ENCODE measurements at regions not wholly inside any gene's neighbourhood (a gene's known extent, or its start where the extent isn't known, plus 50 kb on each side); places are given as distances from the start of the nearest gene placed in this dataset.

DNA sequence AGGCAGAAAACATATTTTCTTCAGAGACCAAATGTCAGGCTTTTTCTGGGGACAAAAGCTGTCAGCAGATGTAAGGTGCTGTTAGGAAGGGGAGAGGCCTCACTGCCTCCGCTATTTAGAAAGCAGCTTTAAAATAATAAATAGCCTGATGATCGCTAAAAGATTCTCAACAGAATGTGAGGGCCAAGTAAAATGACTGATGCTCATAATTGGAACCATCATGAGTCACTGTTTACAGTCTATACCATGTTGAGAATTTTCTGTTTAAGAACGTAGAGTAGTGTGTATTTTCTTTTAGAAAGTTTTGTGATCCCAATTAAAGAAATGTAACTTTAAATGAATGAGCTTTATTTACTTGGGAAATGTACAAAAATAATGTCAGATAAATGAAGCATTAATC is 220.0 kb downstream of the CLIC5 start:
- DNase-seq (ENCODE audit: insufficient read length, low spot score) (no peak), FAIRE-seq (no peak)
- no peak for TF ChIP-seq TAF1 (IDR thresholded peaks at IDR 0.05; ENCODE audit: low read depth, low read length)
- TF ChIP-seq POLR2A (IDR thresholded peaks at IDR 0.05; ENCODE audit: low read depth, low read length), result no peak
- TF ChIP-seq SPI1 (IDR thresholded peaks at IDR 0.05; ENCODE audit: low read depth, low read length), result no peak
- TF ChIP-seq POLR2AphosphoS5 (IDR thresholded peaks at IDR 0.05; ENCODE audit: low read depth, low read length), result no peak
- TF ChIP-seq PAX5 (IDR thresholded peaks at IDR 0.05; ENCODE audit: insufficient read depth, low read length, severe bottlenecking), result no peak
- no peak for TF ChIP-seq POU2F2 (IDR thresholded peaks at IDR 0.05; ENCODE audit: low read depth, low read length)

GRCh38 chr6:45794465-45794864 is 221.2 kb downstream of the CLIC5 start:
- FAIRE-seq, result no peak
- no peak for DNase-seq (ENCODE audit: insufficient read length, low spot score)
- TF ChIP-seq TAF1 (IDR thresholded peaks at IDR 0.05; ENCODE audit: low read depth, low read length) (no peak), PAX5 (IDR thresholded peaks at IDR 0.05; ENCODE audit: insufficient read depth, low read length, severe bottlenecking) (no peak), POLR2AphosphoS5 (IDR thresholded peaks at IDR 0.05; ENCODE audit: low read depth, low read length) (no peak), POLR2A (IDR thresholded peaks at IDR 0.05; ENCODE audit: low read depth, low read length) (no peak)

- FAIRE-seq (no peak), DNase-seq (ENCODE audit: insufficient read length, low spot score) (no peak)
- TF ChIP-seq TAF1 (IDR thresholded peaks at IDR 0.05; ENCODE audit: low read depth, low read length) (no peak), POLR2AphosphoS5 (IDR thresholded peaks at IDR 0.05; ENCODE audit: low read depth, low read length) (no peak), SPI1 (IDR thresholded peaks at IDR 0.05; ENCODE audit: low read depth, low read length) (no peak), POU2F2 (IDR thresholded peaks at IDR 0.05; ENCODE audit: low read depth, low read length) (no peak), PAX5 (IDR thresholded peaks at IDR 0.05; ENCODE audit: insufficient read depth, low read length, severe bottlenecking) (no peak), POLR2A (IDR thresholded peaks at IDR 0.05; ENCODE audit: low read depth, low read length) (no peak)
Observed at GRCh38 chr6:45791211-45792168, 224.2 kb downstream of the CLIC5 start.

DNA sequence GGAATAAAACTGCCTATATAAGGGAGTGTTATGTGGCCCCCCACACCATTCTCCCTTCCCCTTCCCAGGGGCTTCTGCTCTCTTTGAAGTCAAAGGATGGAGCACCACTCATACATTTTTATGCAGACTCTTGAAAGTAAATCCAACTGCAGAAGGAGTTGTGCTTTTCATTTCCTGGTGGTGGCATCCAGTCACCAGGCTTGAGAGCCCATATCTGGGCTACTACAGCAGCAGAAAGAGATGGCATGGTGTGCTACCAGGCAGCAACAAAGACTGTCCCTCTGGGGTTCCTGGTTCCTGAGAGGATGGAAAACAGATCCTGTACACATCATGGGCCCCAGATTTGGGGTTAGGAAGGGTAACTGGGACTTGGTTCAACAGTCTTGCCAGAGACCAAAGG is 226.4 kb downstream of the CLIC5 start:
- TF ChIP-seq POLR2AphosphoS5 (IDR thresholded peaks at IDR 0.05; ENCODE audit: low read depth, low read length), result no peak
- TF ChIP-seq POLR2A (IDR thresholded peaks at IDR 0.05; ENCODE audit: low read depth, low read length), result no peak
- TF ChIP-seq PAX5 (IDR thresholded peaks at IDR 0.05; ENCODE audit: insufficient read depth, low read length, severe bottlenecking), result no peak
- TF ChIP-seq POU2F2 (IDR thresholded peaks at IDR 0.05; ENCODE audit: low read depth, low read length), result no peak
- no peak for TF ChIP-seq TAF1 (IDR thresholded peaks at IDR 0.05; ENCODE audit: low read depth, low read length)
- FAIRE-seq (no peak), DNase-seq (ENCODE audit: insufficient read length, low spot score) (no peak)

- FAIRE-seq (no peak), DNase-seq (ENCODE audit: insufficient read length, low spot score) (no peak)
- TF ChIP-seq POLR2AphosphoS5 (IDR thresholded peaks at IDR 0.05; ENCODE audit: low read depth, low read length) (no peak), TAF1 (IDR thresholded peaks at IDR 0.05; ENCODE audit: low read depth, low read length) (no peak)
Observed at GRCh38 chr6:45787384-45787783, 228.3 kb downstream of the CLIC5 start.

DNA sequence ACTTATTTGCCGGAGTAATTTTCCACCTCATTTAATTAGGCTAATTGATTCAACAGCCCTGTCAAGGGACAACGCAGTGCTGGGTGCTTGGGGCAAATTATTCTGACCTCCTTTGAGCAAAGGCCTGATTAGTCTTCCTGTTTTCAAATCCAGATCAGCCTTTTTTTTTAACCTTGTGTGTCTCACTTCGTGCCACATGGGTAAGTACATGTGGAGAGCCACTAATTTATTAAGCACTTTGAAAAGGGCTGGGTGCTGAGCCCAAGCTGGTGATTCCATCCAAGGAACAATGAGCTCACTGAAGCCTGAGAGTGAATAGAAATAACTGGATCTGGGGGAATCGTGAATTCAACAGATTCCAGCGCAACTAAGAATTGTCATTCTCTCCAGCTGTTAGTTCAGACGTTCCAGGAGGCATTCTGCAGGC is 229.3 kb downstream of the CLIC5 start:
- TF ChIP-seq POLR2A (IDR thresholded peaks at IDR 0.05; ENCODE audit: low read depth, low read length) (no peak), PAX5 (IDR thresholded peaks at IDR 0.05; ENCODE audit: insufficient read depth, low read length, severe bottlenecking) (no peak), SPI1 (IDR thresholded peaks at IDR 0.05; ENCODE audit: low read depth, low read length) (no peak), TAF1 (IDR thresholded peaks at IDR 0.05; ENCODE audit: low read depth, low read length) (no peak), POLR2AphosphoS5 (IDR thresholded peaks at IDR 0.05; ENCODE audit: low read depth, low read length) (no peak), POU2F2 (IDR thresholded peaks at IDR 0.05; ENCODE audit: low read depth, low read length) (no peak)
- FAIRE-seq, result no peak
- no peak for DNase-seq (ENCODE audit: insufficient read length, low spot score)

- DNase-seq (ENCODE audit: insufficient read length, low spot score) (no peak), FAIRE-seq (no peak)
- TF ChIP-seq POLR2AphosphoS5 (IDR thresholded peaks at IDR 0.05; ENCODE audit: low read depth, low read length) (no peak), POLR2A (IDR thresholded peaks at IDR 0.05; ENCODE audit: low read depth, low read length) (no peak), POU2F2 (IDR thresholded peaks at IDR 0.05; ENCODE audit: low read depth, low read length) (no peak), PAX5 (IDR thresholded peaks at IDR 0.05; ENCODE audit: insufficient read depth, low read length, severe bottlenecking) (no peak), SPI1 (IDR thresholded peaks at IDR 0.05; ENCODE audit: low read depth, low read length) (no peak), TAF1 (IDR thresholded peaks at IDR 0.05; ENCODE audit: low read depth, low read length) (no peak)
Observed at GRCh38 chr6:45784250-45784649, 231.4 kb downstream of the CLIC5 start.

GRCh38 chr6:45783716-45784115 is 231.9 kb downstream of the CLIC5 start:
- FAIRE-seq, result no peak
- no peak for TF ChIP-seq PAX5 (IDR thresholded peaks at IDR 0.05; ENCODE audit: insufficient read depth, low read length, severe bottlenecking)
- TF ChIP-seq TAF1 (IDR thresholded peaks at IDR 0.05; ENCODE audit: low read depth, low read length), result no peak
- no peak for TF ChIP-seq POLR2A (IDR thresholded peaks at IDR 0.05; ENCODE audit: low read depth, low read length)
- TF ChIP-seq POU2F2 (IDR thresholded peaks at IDR 0.05; ENCODE audit: low read depth, low read length), result no peak
- TF ChIP-seq POLR2AphosphoS5 (IDR thresholded peaks at IDR 0.05; ENCODE audit: low read depth, low read length), result no peak
- TF ChIP-seq SPI1 (IDR thresholded peaks at IDR 0.05; ENCODE audit: low read depth, low read length), result no peak
- no peak for DNase-seq (ENCODE audit: insufficient read length, low spot score)

- FAIRE-seq, result no peak
Observed at GRCh38 chr6:45781890-45782289, 233.8 kb downstream of the CLIC5 start.

GRCh38 chr6:45780523-45780922 is 235.1 kb downstream of the CLIC5 start:
- no peak for DNase-seq (ENCODE audit: insufficient read length, low spot score)
- FAIRE-seq, result no peak
- no peak for TF ChIP-seq SPI1 (IDR thresholded peaks at IDR 0.05; ENCODE audit: low read depth, low read length)
- TF ChIP-seq TAF1 (IDR thresholded peaks at IDR 0.05; ENCODE audit: low read depth, low read length), result no peak
- no peak for TF ChIP-seq POU2F2 (IDR thresholded peaks at IDR 0.05; ENCODE audit: low read depth, low read length)
- no peak for TF ChIP-seq PAX5 (IDR thresholded peaks at IDR 0.05; ENCODE audit: insufficient read depth, low read length, severe bottlenecking)
- TF ChIP-seq POLR2AphosphoS5 (IDR thresholded peaks at IDR 0.05; ENCODE audit: low read depth, low read length), result no peak
- TF ChIP-seq POLR2A (IDR thresholded peaks at IDR 0.05; ENCODE audit: low read depth, low read length), result no peak

More at GRCh38 chr6:45781890-45782289, 233.8 kb downstream of the CLIC5 start:
- TF ChIP-seq TAF1 (IDR thresholded peaks at IDR 0.05; ENCODE audit: low read depth, low read length) (no peak), POLR2A (IDR thresholded peaks at IDR 0.05; ENCODE audit: low read depth, low read length) (no peak), POLR2AphosphoS5 (IDR thresholded peaks at IDR 0.05; ENCODE audit: low read depth, low read length) (no peak), POU2F2 (IDR thresholded peaks at IDR 0.05; ENCODE audit: low read depth, low read length) (no peak), SPI1 (IDR thresholded peaks at IDR 0.05; ENCODE audit: low read depth, low read length) (no peak)
- DNase-seq (ENCODE audit: insufficient read length, low spot score), result no peak

Measured in GM12891 (cell line).